Adrenal gland (tissue), 9 donors: ENCODE measurements at regions not wholly inside any gene's neighbourhood (a gene's known extent, or its start where the extent isn't known, plus 50 kb on each side); places are given as distances from the start of the nearest gene placed in this dataset.

Source experiments
- DNase-seq, 7 donors: peaks; one replicate each; pipeline ENCODE4 v3.0.0-alpha.2; 2019 to 2020
- H3K27ac ChIP-seq, 5 donors: fragments of 200-600 bp; sonication (generic) in 4 of 5; 1 replicate in 3 of 5; 2 replicates in 2 of 5; pipeline versions ENCODE4 v1.5.1 to v1.8.0; 2016 to 2020; ENCODE audit warnings: mild to moderate bottlenecking in 1 of 5
- H3K27me3 ChIP-seq: fragments of 200-600 bp; 2 replicates; pipeline ENCODE4 v1.8.0; 2021
- H3K36me3 ChIP-seq, 2 donors: fragments of 200-600 bp; replicated peaks in 1 of 2; 1 replicate in 1 of 2; 2 replicates in 1 of 2; pipeline versions ENCODE4 v1.5.1 to v1.8.0; 2018 to 2022
- H3K4me1 ChIP-seq, 2 donors: fragments of 200-600 bp; replicated peaks in 1 of 2; 1 replicate in 1 of 2; 2 replicates in 1 of 2; pipeline versions ENCODE4 v1.5.1 to v1.8.0; 2018 to 2021
- H3K4me3 ChIP-seq, 4 donors: fragments of 200-600 bp; sonication (generic) in 3 of 4; one replicate each; pipeline ENCODE4 v1.5.1; 2016 to 2018
- H3K9me3 ChIP-seq, 3 donors: fragments of 200-600 bp; sonication (generic) in 1 of 3; replicated peaks in 1 of 3; 1 replicate in 2 of 3; 2 replicates in 1 of 3; pipeline versions ENCODE4 v1.5.1 to v1.8.0; 2016 to 2021
- CTCF ChIP-seq, 6 experiments: fragments of 450-650 bp in 4 of 6; fragments of 200-600 bp in 2 of 6; sonication (generic) in 1 of 6; IDR thresholded peaks; 1 replicate in 5 of 6; 2 replicates in 1 of 6; pipeline versions ENCODE4 v1.5.1 to v1.8.0; 2016 to 2021; ENCODE audit warnings: antibody characterized with exemption in 6 of 6, mild to moderate bottlenecking in 2 of 6, moderate library complexity in 1 of 6
- POLR2A ChIP-seq, 2 donors: fragments of 450-650 bp; IDR thresholded peaks; one replicate each; pipeline ENCODE4 v1.6.1; 2017; ENCODE audit warnings: antibody characterized with exemption in 2 of 2, mild to moderate bottlenecking in 2 of 2, moderate library complexity in 1 of 2
- WGBS, 4 donors: extraction: QIAGEN DNeasy Blood & Tissue Kit in 2 of 4; methylation state at CpG; one replicate each; pipeline versions ENCODE4 v1.1.5 to v1.1.7; 2013 to 2017; 5-methylcytosine and 5-hydroxymethylcytosine counted together
- intact Hi-C, 2 donors: fragments of 100-400 bp; cut with DNase I; formaldehyde crosslinking; loops; one replicate each; pipeline versions ENCODE4 v1.14.1 to v1.15.0; 2022 to 2023
- donor health status: healthy with polysubstance abuse.
- donor health status: Bipolar disorder and iron deficiency.
- donor health status: DM: yes; HTN: yes; CAD: no.
- donor health status: DM: no; HTN: no; CAD: no.
- donor health status: DM: no; HTN: no; CAD: no.

- Histone ChIP-seq H3K27ac (no peak overlapping the region), H3K4me1 (no peaks in the 10 kb centered on the region), H3K9me3 (no peaks in the 10 kb centered on the region), H3K27me3 (peaks cover 19% of the 10 kb centered on the region), H3K36me3 (no peaks in the 10 kb centered on the region), H3K4me3 (no peak overlapping the region)
- WGBS, 4 donors = 41 to 67% (median 45%) methylated on average over 1 of the region's 1 CpG
- intact Hi-C loops = no loop called here
- DNase-seq = no peak
- TF ChIP-seq CTCF (IDR thresholded peaks at IDR 0.05) = no peak
- no peak for TF ChIP-seq POLR2A (IDR thresholded peaks at IDR 0.05)
Measured at GRCh38 chrX:85570496-85570895, 191.0 kb upstream of the POF1B start.

- WGBS, 4 donors = 38 to 54% (median 45%) methylated on average over 4 of the region's 4 CpGs
- TF ChIP-seq POLR2A (IDR thresholded peaks at IDR 0.05) (no peak), CTCF (IDR thresholded peaks at IDR 0.05) (no peak)
Measured at GRCh38 chrX:85569686-85570085, 190.2 kb upstream of the POF1B start.

GRCh38 chrX:85569096-85569495 lies 189.6 kb upstream of the POF1B start:
- H3K27ac ChIP-seq = no peak overlapping the region
- DNase-seq = no peak
- H3K36me3 ChIP-seq = no peaks in the 10 kb centered on the region
- no peaks in the 10 kb centered on the region for H3K4me1 ChIP-seq
- H3K27me3 ChIP-seq = peaks cover 14% of the 10 kb centered on the region
- intact Hi-C loops = no loop called here
- no peak for TF ChIP-seq POLR2A (IDR thresholded peaks at IDR 0.05)
- no peak for TF ChIP-seq CTCF (IDR thresholded peaks at IDR 0.05)
- no peaks in the 10 kb centered on the region for H3K9me3 ChIP-seq
- WGBS, 4 donors = 43 to 100% (median 52%) methylated on average over 1 of the region's 1 CpG
- H3K4me3 ChIP-seq = no peak overlapping the region

More at GRCh38 chrX:85569686-85570085, 190.2 kb upstream of the POF1B start:
- Histone ChIP-seq H3K36me3 (no peaks in the 10 kb centered on the region), H3K4me3 (no peak overlapping the region), H3K4me1 (no peaks in the 10 kb centered on the region), H3K27ac (no peak overlapping the region), H3K9me3 (no peaks in the 10 kb centered on the region), H3K27me3 (peaks cover 14% of the 10 kb centered on the region)
- no peak for DNase-seq
- intact Hi-C loops = no loop called here

- no peak overlapping the region for H3K27ac ChIP-seq
- intact Hi-C loops = no loop called here
- H3K36me3 ChIP-seq = no peaks in the 10 kb centered on the region
- no peaks in the 10 kb centered on the region for H3K27me3 ChIP-seq
- no peak for TF ChIP-seq CTCF (IDR thresholded peaks at IDR 0.05)
- TF ChIP-seq POLR2A (IDR thresholded peaks at IDR 0.05) = no peak
- H3K9me3 ChIP-seq = no peaks in the 10 kb centered on the region
- no peak overlapping the region for H3K4me3 ChIP-seq
- no peak for DNase-seq
- no peaks in the 10 kb centered on the region for H3K4me1 ChIP-seq
- 75 to 86% (median 80%) methylated on average over 2 to 7 of the region's 7 CpGs for WGBS, 4 donors
Measured at GRCh38 chrX:85561231-85561630, 181.8 kb upstream of the POF1B start.
